ENCODE measurements at regions not wholly inside any gene's neighbourhood (a gene's known extent, or its start where the extent isn't known, plus 50 kb on each side); places are given as distances from the start of the nearest gene placed in this dataset.

DNA sequence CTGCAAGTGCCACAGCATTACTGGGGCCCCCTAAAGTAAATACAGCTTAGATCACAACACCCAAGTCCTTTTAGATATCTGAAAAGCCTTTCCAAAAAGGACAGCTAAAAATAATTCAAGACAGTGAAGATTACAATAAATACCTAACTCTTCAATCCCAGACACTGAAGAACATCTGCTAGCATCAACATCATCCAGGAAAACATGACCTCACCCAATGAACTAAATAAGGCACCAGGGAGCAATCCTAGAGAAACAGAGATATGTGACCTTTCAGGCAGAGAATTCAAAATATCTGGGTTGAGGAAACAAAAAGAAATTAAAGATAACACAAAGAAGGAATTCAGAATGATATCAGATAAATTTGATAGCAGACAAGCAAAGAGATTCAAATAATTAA lies 71.7 kb upstream of the TTC14 start:
- Histone ChIP-seq H3K9me3 (no peaks in the 10 kb centered on the region), H3K27me3 (no peaks in the 10 kb centered on the region), H3K36me3 (no peaks in the 10 kb centered on the region), H3K4me3 (no peak overlapping the region), H3K4me1 (no peaks in the 10 kb centered on the region), H3K27ac (no peak overlapping the region)
- in situ Hi-C loops (cut with MboI; ENCODE audit: low sequenced_read_pairs in 4 of 4) (no loop called here), intact Hi-C loops (cut with DNase I; ENCODE audit: low total_unique reads) (no loop called here)
- TF ChIP-seq, protein P1, sequence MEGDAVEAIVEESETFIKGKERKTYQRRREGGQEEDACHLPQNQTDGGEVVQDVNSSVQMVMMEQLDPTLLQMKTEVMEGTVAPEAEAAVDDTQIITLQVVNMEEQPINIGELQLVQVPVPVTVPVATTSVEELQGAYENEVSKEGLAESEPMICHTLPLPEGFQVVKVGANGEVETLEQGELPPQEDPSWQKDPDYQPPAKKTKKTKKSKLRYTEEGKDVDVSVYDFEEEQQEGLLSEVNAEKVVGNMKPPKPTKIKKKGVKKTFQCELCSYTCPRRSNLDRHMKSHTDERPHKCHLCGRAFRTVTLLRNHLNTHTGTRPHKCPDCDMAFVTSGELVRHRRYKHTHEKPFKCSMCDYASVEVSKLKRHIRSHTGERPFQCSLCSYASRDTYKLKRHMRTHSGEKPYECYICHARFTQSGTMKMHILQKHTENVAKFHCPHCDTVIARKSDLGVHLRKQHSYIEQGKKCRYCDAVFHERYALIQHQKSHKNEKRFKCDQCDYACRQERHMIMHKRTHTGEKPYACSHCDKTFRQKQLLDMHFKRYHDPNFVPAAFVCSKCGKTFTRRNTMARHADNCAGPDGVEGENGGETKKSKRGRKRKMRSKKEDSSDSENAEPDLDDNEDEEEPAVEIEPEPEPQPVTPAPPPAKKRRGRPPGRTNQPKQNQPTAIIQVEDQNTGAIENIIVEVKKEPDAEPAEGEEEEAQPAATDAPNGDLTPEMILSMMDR (IDR thresholded peaks at IDR 0.05 in 4 of 5, conservative IDR thresholded peaks at IDR 0.05 in 1 of 5) = no peak
- no peak for TF ChIP-seq POLR2A (IDR thresholded peaks at IDR 0.05)
- DNase-seq (no peak), ATAC-seq (no peak)

DNA sequence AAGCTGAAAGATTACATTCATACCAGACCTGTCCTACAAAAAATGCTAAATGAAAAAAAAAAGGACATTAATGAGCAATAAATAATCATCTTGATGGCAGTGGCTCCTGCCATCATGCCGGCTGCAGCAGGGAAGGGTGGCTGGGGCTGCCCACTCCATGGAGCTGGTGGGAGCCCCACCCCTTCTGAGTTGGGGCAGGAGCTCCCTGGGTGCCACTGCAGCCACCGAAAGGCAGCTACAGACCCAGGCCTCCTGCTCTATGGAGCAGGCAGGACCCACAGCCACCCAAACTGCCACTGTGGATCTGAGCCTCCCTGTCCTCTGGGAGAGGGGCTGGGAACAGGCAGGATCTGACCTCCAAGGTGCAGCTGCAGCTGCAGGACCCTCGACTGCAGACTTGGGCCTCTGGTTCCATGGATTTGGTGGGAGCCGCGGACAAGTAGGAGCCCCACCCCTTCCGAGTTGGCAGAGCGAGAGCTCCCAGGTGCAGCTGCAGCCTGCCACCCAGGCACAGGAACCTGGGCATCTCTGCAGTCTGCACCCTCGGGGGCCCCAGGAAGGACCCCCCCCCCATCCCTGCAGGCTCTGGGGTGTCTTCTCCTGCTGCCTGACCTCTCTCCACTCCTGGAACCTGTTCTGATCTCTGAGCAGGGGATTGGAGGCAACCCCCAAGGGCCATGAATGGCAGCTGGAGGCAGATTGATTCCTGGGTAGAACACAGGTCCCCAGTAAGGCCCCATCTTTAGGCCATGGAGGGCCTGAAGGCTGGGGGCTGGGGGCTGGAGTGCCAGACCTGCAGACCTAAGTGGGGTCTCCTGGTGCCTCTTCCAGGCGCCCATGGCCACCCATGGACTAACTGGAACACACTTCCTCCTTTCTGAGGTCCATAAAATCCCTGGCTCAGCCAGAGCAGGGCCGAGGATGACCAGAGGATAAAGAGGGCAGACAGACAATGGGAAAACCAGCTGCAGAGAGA lies 70.4 kb upstream of the TTC14 start:
- in situ Hi-C loops (cut with MboI; ENCODE audit: low sequenced_read_pairs in 4 of 4) = no loop called here

DNA sequence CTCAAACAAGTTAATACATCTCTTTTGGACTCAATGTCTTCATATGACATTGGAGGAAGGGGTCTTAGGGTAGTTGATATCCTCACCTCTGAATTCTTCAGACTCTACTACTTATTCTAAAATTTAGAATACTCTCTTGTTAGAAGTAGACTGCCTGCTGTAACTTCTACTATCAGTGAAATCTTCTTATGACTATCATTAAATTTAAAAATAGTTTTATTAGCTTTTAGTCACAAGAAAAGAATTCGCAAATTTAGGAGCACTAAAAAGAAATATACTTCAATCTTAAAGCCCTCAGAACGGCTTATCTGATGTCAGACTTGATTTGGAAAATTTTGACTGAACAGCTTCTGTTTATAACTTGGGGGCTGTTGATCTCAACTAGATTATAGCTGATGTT lies 67.1 kb upstream of the TTC14 start:
- Histone ChIP-seq H3K4me1 (no peaks in the 10 kb centered on the region), H3K9me3 (no peaks in the 10 kb centered on the region), H3K27ac (no peak overlapping the region), H3K4me3 (no peak overlapping the region), H3K27me3 (no peaks in the 10 kb centered on the region), H3K36me3 (no peaks in the 10 kb centered on the region)
- ATAC-seq (no peak), DNase-seq (no peak)
- intact Hi-C loops (cut with DNase I; ENCODE audit: low total_unique reads) (no loop called here), in situ Hi-C loops (cut with MboI; ENCODE audit: low sequenced_read_pairs in 4 of 4) (no loop called here)
- TF ChIP-seq POLR2A (IDR thresholded peaks at IDR 0.05) = no peak
- TF ChIP-seq, protein P1 (IDR thresholded peaks at IDR 0.05 in 4 of 5, conservative IDR thresholded peaks at IDR 0.05 in 1 of 5) = no peak

More for the DNA sequence above, 70.4 kb upstream of the TTC14 start:
- Histone ChIP-seq H3K27me3 (no peaks in the 10 kb centered on the region), H3K9me3 (no peaks in the 10 kb centered on the region), H3K27ac (no peak overlapping the region), H3K4me3 (no peak overlapping the region), H3K36me3 (no peaks in the 10 kb centered on the region), H3K4me1 (no peaks in the 10 kb centered on the region)
- DNase-seq (no peak), ATAC-seq (no peak)
- intact Hi-C loops (cut with DNase I; ENCODE audit: low total_unique reads) = no loop called here
- TF ChIP-seq, protein P1 (IDR thresholded peaks at IDR 0.05 in 4 of 5, conservative IDR thresholded peaks at IDR 0.05 in 1 of 5) = no peak
- TF ChIP-seq POLR2A (IDR thresholded peaks at IDR 0.05) = no peak

DNA sequence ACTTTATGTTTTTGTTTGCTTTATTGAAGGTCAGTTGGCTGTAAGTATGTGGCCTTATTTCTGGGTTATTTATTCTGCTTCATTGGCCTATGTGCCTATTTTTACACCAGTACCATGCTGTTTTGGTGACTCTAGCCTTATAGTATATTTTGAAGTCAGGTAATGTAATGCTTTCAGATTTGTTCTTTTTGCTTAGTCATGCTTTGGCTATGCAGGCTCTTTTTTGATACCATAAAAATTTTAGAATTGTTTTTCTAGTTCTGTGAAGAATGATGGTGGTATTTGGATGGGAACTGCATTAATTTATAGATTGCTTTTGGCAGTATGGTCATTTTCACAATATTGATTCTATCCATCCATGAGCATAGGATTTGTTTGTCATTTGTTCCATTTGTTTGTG lies 63.5 kb upstream of the TTC14 start:
- ATAC-seq = no peak
- Histone ChIP-seq H3K27me3 (no peaks in the 10 kb centered on the region), H3K36me3 (no peaks in the 10 kb centered on the region), H3K4me3 (no peak overlapping the region), H3K27ac (no peak overlapping the region), H3K9me3 (no peaks in the 10 kb centered on the region), H3K4me1 (no peaks in the 10 kb centered on the region)
- no peak for DNase-seq
- no peak for TF ChIP-seq POLR2A (IDR thresholded peaks at IDR 0.05)
- TF ChIP-seq, protein P1 (IDR thresholded peaks at IDR 0.05 in 4 of 5, conservative IDR thresholded peaks at IDR 0.05 in 1 of 5) = no peak
- in situ Hi-C loops (cut with MboI; ENCODE audit: low sequenced_read_pairs in 4 of 4) = no loop called here
- intact Hi-C loops (cut with DNase I; ENCODE audit: low total_unique reads) = no loop called here
